ENCODE measurements at regions not wholly inside any gene's neighbourhood (a gene's known extent, or its start where the extent isn't known, plus 50 kb on each side); places are given as distances from the start of the nearest gene placed in this dataset.
"Not testable (repeated sequence)": the region's sequence is repeated elsewhere in the genome, so short reads cannot be mapped to it uniquely, and the experiment has no call there.

DNA sequence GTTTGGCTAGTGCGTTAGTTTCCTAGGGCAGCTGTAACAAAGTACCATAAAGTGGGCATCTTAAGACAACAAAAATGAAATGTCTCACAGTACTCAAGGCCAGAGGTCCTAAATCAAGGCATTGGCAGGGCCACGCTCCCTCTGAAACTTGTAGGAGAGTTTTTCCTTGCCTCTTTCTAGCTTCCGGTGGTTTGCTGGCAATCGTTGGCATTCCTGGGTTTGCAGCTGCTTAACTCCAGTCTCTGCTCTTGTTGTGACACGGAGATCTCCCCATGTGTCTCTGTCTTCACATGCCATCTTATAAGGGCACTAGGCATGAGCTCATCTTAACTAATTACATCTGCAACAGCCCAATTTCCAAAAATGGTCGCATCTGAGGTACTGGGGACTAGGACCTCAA lies 362.0 kb upstream of the BOD1L1 start:
- DNase-seq, result no peak

DNA sequence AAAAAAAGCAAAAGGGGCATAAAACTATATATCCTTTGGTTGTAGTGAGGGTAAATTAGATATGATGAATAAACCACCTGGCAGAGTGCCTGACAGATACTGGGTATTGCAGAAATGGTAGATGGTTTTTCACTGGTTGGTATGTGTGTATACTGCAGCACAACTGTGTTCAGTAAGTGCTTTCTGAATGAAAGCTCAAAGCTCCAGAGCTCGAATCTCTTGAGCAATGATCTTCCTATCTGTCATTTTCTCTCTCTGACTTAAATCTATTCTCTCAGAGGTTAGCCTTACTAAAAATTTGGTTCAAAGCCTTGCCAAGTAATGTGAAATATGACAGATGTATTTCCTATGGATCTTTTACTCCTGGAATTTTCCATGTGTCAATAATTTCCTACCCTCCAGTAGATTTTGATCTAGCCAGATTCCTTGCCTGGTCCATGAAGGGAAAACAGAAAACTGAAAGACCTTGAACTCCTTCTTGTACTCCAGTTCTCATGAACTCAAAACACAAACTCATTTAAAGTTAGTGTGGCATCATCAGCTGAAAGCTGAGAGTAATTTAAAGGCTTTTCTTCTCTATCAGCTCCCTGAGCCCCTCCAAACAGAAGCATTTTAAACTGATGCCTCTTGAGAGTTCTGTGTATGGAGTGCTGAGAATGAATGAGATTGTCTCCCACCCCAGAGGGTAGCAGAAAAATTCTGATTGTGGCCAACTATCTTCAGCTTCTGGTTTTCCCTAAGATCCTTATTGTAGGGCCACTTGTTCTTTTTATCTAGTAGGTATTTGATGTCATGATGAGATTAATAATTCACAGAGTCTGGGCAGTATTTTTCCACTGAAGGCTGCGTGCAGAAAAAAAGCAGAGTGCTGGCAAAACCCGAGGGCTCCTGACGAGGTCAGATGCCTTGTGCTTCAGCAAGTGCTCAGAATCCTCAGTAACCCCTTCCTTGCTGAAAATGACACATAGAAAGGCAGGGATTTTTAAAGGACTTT lies 363.4 kb upstream of the BOD1L1 start:
- DNase-seq, result no peak

DNA sequence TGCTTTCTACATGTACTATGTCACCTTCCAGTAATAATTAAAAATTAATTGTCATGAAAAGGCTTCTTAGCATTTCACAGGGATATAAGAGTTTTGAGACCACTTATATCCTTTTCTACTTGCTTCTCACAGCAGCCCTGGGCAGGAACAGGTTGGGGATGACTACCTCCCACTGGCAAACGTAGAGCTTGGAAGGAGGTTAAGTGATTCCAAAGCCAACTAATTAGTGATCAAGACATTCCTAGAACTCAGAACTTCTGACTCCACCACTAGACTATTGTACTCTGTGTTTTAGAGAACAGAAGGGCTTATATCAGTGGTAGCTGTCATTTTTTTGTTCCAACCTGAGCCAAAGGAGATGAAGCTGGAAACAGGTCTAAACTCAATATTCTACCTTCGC lies 364.5 kb upstream of the BOD1L1 start:
- no peak for DNase-seq

DNA sequence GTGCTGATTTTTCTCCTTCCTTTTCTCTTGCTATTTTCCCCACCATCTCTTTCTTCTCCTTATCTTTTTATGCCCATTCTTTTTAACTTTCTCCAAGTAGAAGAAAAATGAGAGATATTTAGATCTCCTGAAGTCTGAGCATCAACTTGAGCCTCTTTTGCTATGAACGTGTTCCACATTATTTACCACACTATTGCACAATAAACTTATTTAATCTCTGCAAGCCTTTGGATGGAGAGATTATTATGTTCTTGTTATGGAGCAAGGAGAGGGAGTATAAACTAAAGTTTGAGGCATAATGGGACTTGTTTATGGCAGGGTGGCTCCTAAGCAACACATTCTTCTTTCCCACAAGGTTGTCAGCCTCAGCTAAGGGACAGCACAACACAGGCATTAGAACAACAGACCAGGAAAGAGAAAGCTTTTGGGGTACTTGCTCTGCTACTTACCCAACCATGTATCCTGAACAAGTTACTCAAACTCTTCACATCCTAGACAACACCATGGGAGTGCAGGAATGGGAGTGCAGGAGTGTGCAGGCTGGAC lies 365.5 kb upstream of the BOD1L1 start:
- no peak for DNase-seq

DNA sequence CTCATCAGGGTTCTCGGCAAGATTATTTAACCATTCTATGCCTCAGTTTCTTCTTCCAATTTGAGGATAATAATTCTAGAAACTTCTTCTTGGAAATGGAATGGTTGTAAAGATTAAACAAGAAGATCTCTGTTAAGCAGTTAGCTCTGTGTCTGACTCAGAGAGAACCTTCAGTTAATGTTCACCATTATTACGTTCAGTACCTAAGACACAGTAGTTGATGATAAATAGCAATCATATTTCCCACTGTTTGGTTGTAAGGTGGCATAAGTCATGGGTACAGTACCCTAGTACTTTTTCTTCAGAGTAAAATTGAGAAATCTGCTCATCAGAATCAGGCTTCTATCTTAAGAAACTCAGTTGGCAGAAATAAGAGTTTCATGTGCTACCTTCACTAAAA lies 366.5 kb upstream of the BOD1L1 start:
- DNase-seq, result no peak

DNA sequence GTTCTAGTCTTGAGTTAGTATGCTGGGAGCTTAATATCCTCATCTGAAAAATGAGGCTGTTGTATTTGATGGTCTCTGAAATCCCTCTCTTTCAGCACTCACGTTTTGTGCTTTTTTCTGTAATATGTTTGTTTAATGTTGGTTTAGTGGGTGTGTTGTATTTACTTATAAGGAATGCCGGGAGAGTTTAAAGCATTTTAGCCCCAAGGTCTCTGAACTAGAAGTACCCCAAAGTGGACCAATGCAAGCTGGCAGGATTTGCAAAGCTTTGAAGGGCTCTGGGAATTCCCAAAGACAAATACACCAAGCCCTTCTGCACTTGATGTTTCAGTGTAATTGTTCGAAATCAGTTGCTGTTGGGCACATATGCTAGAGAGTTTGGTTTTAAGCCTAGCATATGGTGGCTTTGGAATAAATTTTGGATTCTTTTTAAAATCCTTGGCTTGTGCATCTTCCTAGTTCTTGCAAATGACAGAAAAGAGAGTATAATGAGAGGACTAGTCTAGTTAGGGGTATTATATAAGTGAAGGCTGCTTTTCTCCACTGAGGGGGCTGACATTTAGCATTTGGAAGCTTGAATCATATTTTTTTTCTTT lies 371.4 kb upstream of the BOD1L1 start:
- no peak for DNase-seq

DNA sequence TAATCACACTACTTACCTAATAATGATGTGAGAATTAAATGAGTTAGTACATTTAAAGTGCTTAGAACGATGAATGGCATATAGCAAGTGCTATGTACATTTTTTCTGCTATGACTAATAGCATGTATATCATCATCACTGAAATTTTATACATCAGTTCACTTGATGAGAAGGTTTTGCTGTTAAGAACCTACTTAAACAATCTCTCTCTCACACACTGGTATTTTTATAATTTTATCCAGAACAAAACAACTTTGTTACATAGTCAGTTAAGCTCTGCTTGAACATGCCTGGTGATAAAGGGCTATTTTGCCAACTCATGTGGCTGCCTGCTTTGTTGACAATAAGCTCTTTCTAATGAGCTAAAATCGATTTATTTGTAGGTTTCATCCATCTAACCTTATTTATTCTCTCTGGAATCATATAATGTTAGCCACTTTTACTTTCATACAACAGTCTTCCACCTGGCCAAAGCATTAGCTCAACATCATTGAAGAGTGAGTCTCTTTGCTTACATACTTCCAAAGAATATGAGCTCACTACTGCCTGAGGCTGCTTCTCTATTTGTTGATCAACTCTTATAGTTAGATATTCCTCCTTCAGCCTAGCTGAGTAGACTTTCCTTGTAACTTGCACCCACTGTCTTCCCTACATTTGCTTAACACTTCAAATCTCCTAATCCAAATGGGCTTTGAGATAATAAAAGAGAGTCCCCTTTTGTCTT lies 372.7 kb upstream of the BOD1L1 start:
- DNase-seq, result no peak

DNA sequence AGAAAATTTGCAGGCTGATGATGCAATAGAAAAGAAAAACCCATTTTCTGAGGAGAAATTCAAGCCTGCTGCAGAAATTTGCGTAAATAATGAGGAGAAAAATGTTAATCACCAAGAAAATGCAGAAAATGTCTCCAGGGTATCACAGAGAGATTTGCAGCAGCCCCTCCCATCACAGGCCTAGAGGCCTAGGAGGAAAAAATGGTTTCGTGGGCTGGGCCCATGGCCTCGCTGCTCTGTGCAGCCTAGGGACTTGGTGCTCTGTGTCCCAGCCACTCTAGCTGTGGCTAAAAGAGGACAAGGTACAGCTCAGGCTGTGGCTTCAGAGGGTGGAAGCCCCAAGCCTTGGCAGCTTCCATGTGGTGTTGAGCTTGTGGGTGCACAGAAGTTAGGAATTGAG lies 374.8 kb upstream of the BOD1L1 start:
- DNase-seq, result not testable (repeated sequence)

DNA sequence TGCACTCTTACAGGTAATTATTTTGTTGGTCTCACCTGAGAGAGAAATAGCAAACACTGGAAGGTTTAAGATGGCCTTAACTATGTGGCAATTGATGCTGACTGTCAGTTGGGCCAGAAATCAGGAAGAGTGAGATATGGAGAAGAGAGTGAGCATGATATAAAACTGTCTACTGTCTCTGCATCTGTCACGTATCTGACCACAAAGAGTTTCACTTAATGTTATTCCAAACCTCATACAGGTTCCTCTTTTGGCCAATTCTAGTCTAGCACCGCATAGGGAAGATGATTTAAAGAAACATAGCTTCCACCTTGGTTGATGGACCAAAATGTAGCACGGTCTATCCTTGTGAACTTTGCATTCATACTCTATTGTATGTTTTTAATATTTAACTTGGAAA lies 381.0 kb upstream of the BOD1L1 start:
- DNase-seq, result no peak

DNA sequence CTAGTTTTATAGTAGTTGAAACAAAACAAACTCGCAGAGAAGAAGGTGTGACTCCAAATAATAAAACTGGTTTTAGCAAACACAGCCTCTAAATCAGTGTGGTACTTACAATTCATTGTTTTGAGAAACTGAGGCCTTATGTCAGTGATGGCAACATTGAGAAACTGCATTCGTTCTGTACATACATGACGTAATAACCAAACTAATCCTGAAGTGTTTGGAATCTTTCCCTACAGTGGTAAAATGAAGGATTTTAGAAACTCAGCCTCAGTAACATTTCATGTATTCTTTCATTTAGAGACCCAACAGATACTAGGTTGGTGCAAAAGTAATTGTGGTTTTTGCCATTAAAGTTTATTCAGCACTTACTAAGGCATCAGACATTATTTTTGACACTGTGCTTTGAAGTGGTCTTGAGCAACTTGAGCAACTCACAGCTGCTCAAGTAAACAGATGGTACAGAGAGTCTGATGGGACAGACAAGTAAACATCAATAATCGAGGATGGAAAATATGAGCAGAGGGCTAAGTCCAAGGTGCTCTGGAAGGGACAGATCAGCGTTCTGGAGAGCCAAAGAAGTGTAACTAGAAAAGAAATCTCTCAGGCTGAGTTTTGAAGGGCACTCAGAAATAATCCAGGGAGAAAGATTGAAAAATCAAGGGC lies 390.8 kb upstream of the BOD1L1 start:
- DNase-seq, result no peak

DNA sequence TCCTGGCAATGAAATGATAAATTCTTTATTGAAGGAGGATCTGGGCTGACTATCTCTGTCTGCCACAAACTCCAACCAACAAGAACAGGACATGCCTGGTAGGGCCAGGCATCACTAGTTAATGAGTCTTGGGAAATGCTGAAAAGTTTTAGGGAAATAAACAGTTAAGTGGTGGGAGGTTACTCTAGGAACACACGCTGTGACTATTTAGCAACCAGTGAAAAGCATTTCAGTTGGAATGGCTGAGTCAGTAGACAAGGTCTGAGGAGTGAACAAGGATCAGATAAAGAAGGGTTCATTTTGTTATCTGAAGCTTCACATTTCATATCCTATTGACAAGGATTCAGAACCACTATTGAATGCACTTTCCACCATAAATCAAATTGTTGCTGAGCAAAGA lies 394.9 kb upstream of the BOD1L1 start:
- no peak for DNase-seq

DNA sequence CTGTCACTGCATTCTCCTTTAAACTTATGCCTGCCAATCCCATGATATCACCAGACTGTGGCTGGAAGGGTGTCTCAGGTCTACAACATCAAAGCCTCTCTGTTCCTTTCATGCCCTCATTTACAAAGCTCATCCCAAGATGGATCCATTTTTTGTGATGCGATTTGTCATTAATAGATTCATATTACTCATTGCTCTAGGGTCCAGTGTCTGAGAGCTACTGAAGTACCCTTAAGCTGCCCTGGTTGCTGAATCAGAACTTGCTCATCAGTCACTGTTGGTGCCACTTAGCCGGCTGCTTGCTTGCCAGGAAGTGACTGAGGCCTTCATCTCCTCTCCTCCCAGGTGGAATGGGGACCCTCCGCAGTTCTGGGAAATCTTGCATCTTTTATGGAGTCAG lies 395.5 kb upstream of the BOD1L1 start:
- DNase-seq, result no peak

DNA sequence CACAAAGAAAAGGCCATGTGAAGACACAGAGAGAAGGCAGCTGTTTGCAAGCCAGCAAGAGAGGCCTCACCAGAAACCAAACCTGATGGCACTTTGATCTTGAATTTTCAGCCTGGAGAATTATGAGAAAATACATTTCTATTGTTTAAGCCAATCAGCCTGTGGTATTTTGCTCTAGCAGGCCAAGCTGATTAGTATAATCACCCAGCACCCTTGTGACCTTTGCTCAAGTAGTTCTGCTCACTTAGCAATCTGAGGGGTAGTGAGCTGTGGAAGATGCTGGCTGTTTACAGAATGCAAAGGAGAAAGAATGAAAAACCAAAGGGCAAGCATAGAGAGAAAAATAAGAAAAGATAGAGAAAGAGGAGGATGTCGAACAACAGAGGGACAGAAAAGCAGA lies 396.4 kb upstream of the BOD1L1 start:
- DNase-seq, result no peak

DNA sequence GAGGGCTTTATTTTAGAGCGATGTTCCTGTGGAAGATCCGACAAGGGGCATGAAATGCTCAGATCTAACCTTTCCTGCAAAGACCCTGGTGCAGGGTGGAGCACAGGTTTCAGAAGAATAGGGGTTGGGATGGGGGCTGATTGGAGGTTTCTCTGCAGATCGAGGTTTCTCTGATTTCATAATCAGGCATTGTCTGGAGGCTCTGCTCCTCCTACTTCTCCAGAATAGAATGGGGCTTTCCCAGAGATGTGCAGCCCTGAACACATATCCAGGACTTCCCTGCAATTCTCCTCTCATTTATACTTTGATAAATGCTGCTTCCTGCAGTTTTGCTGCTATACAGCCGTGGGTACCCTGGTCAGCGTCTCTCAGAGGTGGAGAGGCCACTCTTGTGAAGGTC lies 397.6 kb upstream of the BOD1L1 start:
- DNase-seq, result no peak

DNA sequence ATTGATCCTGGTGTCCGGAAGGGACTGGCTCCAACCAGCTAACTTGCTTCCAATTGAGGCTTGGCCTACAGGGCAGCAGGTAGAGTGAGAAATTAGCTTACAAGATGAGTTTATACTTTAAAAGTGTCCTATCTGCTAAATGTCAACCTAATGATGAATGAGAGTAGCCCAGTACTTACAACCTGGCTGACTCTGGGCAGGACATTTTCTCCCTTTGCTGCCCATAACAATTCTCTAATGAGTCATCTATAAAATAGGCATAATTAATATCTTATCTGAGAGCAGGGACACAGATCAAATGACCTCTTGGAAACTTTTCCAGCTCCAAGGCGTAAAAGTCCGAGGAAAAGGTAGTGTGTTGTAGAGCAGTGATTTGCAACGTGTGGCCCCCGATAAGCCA lies 398.4 kb upstream of the BOD1L1 start:
- no peak for DNase-seq

DNA sequence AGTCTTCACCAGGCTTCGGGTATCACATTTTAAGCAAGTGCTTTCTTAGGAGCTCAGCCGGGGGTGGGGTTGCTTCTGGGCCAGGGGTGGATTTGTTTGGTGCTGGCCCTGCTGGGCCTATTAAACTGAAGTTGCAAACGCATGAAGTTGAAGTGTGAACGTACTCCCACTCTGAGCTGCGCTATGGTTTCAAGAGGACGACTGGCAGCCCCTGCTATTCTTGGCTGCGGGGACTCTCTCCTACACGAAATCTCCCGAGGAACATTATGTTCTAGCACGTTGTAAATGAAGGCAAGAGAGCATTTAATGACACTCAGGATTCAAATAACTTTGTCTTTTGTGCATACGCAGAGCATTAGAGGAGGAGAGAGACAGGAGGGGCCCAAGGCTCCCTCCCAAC lies 401.3 kb upstream of the BOD1L1 start:
- DNase-seq, result no peak

DNA sequence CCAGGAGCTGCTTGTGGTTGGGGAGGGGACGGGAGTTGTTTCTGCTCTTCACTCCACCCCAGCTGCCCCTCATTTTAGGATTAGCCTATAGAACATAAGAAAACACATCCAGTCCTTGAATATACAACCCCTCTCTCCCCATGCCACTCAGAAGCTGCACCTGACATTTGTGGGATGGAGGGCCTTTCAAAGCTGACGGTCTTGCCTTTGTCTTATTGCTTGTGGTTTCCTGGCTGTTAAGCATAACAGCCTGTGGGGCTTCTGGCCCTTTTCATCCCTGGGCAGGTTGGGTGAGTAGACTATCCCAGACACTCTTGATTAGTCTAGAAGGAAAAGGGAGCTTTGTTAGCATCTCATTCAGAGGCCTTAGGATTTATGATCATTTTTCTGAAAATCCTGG lies 407.6 kb upstream of the BOD1L1 start:
- no peak for DNase-seq

DNA sequence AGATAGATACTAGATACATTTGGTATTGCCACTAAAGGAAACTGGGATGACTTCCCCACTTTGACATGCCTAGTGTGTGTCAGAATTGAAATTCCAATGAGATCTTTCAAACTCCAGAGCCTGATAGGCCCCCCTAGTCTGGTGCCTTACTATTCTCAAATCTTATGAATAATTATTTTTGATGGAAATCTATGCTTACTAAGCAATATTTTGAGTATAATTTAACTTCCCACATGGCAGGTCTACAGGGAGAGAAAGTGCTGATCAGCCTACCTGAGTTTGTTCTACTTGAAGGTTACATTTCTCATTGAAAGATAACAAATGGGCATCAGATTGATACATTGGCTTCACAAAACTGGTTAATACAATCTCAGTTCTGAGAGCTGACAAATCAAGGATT lies 415.7 kb upstream of the BOD1L1 start:
- no peak for DNase-seq

DNA sequence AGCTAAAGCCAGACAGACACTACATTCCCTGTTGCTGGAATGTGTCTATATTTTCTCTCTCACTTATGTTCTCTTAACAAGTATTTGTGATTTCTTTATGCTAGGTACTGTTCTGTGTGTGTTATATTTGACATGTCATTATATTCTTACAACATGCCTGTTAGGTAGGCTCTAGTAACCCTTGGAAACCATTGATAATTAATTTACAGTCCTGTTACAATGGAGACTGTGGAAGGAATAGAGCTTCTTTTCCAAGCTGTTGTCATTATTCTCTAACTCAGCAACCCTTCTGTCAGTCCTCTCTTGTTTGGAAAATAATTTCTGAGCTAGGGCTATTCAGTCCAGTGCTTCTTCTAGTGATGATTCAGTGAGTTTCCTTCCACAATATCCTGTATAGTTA lies 419.1 kb upstream of the BOD1L1 start:
- no peak for DNase-seq

DNA sequence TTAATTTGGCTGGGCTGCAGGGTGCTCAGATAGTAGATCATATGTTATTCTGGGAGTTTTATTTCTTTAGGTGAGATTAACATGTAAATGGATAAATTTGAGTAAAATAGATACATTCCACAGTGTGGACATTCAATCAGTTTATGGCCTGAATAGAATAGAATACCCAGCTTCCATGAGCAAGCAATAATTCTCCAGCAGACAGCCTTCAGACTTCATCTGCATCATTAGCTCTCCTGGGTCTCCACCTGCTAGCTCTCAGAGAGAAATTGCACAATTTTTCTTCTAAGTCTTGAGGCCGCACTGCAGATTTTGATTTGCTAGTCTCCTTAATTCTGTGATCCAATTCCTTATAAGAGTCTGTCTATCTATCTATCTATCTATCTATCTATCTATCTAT lies 420.3 kb upstream of the BOD1L1 start:
- DNase-seq, result no peak

DNA sequence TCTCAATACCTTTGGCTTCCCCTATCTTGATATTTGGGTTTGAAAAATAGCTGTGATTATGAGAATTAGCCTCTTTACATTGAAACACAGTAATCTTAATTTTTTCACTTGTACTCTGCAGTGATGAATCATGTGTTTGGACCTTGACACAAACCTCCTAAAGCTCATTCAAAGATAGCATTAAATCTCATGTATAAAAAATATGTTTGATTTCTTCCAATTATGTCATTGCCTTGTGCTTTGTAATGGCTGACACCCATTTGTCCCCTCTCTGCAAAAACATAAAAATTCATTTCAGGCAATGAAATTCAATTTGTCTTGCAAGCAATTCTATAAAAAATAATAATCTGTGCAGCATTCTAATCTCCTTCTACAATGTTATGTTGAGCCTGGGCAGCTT lies 422.4 kb upstream of the BOD1L1 start:
- no peak for DNase-seq

DNA sequence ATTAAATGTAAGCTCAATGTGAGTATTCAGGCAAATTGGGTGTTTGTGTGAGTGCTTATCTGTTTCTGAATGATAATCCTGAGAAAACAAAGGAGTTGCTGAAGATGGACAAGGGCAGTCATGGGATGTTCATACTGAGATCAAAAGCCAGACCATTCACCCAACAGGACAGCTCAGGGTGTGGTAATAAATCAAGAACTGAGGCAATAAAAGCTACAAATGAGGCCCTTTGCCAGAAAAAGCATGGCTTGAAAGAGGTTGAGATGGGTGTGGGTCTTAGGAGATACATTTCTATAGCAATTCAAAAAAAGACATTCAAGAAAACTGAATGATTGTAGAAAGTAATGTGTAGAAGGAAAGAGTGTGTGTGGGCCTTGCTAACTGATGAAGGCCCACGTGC lies 425.8 kb upstream of the BOD1L1 start:
- DNase-seq, result no peak

DNA sequence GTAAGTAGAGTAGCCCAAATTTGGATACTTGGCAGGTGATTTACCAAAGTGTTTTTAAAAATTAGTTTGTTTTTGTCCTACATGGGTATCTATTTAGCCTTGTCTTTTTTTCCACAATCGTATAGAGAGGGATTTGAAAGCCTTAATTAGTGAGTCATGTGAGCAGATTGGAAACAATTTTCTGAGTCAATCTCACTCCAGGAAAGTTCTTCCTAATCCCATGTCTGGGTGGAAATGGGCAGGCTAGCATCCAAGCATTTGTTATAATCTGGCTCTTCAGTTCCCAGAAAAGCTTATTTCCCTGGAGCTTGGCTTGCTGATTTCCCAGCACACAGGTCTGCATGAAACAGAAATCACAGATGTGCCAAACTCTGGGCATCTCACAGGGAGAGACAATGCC lies 426.9 kb upstream of the BOD1L1 start:
- DNase-seq, result no peak

Data from NCI-H1436 treated with DMSO at 0.1 percent for 48 hours (cell line).